Right renal pelvis (tissue), 4 donors: ENCODE measurements at regions not wholly inside any gene's neighbourhood (a gene's known extent, or its start where the extent isn't known, plus 50 kb on each side); places are given as distances from the start of the nearest gene placed in this dataset.

Source experiments
- DNase-seq, 4 donors: peaks; one replicate each; pipeline ENCODE4 v3.0.0-alpha.2; 2013; ENCODE audit warnings: low read depth in 4 of 4, low spot score in 3 of 4, missing footprints in 1 of 4

- no peak for DNase-seq
Measured at GRCh38 chr4:4607336-4608213, 65.7 kb upstream of the STX18 start.

- no peak for DNase-seq
Measured at GRCh38 chr4:4606321-4606720, 64.5 kb upstream of the STX18 start.

GRCh38 chr4:4605849-4606248, 64.0 kb upstream of the STX18 start:
- DNase-seq, result no peak

- DNase-seq, result no peak
Measured at GRCh38 chr4:4603592-4603991, 61.7 kb upstream of the STX18 start.

- no peak for DNase-seq
Measured at GRCh38 chr4:4603067-4603466, 61.2 kb upstream of the STX18 start.

GRCh38 chr4:4602468-4602867, 60.6 kb upstream of the STX18 start:
- DNase-seq, result no peak

- DNase-seq, result no peak
Measured at GRCh38 chr4:4601803-4602369, 60.0 kb upstream of the STX18 start.

GRCh38 chr4:4599481-4600275, 57.8 kb upstream of the STX18 start:
- DNase-seq, result no peak

GRCh38 chr4:4598851-4599411, 57.1 kb upstream of the STX18 start:
- no peak for DNase-seq

GRCh38 chr4:4596720-4597119, 54.9 kb upstream of the STX18 start:
- DNase-seq, result no peak

GRCh38 chr4:4595252-4595651, 53.4 kb upstream of the STX18 start:
- no peak for DNase-seq

- DNase-seq, result no peak
Measured at GRCh38 chr4:4594285-4594920, 52.6 kb upstream of the STX18 start.

GRCh38 chr4:4593596-4594284, 51.9 kb upstream of the STX18 start:
- no peak for DNase-seq

- DNase-seq, result no peak
Measured at GRCh38 chr4:4592414-4592813, 50.6 kb upstream of the STX18 start.
